Omental fat pad (tissue), 3 donors: ENCODE measurements at regions not wholly inside any gene's neighbourhood (a gene's known extent, or its start where the extent isn't known, plus 50 kb on each side); places are given as distances from the start of the nearest gene placed in this dataset.

Source experiments
- ATAC-seq: fragments of 150-250 bp; one replicate; pipeline ENCODE4 v1.9.1; 2016; ENCODE audit warnings: mild to moderate bottlenecking, moderate library complexity; ENCODE audit not compliant: low FRiP score
- DNase-seq: peaks from one replicate; pipeline ENCODE4 v3.0.0-alpha.2; 2019; ENCODE audit warnings: low spot score
- CTCF ChIP-seq, 3 donors: fragments of 450-650 bp; IDR thresholded peaks; one replicate each; pipeline ENCODE4 v1.5.1; 2016 to 2017; ENCODE audit warnings: antibody characterized with exemption in 3 of 3, mild to moderate bottlenecking in 3 of 3, moderate library complexity in 2 of 3

DNA sequence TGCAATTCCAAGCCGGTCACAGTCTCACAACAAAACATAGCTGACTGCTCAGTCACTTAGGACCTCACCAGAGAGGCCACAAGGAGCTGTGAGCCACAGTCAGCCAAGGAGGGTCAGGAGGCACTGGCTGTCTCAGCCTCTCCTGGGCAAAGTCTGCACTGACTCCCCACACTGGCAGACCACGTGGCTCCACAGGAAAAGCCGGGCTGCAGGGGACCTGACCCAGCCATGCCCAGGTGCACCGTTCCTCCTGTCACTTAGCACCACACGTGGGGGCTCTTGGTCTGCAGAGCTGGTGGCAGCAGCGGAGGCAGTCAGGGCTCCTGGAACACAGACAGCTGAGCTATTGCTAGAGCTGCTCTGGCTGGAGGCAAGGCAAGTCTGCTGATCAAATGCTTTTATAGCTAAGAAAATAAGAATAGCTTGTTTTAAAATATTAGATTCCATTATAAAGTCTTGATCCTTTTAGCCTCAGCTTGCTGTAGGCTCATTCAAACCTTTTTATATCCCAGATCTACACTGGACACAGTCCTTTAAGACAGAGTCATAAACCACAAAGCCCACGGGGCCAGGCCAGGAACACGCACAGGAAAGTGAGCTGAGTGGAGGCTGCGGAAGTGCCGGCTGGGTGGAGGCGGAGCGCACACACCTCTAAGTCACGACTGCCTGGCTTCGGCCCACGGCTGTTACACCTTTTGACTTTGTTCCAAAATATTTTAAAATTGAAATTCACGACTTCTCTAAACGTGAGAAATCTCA lies 744.1 kb downstream of the UQCRFS1 start:
- ATAC-seq (no peak), DNase-seq (no peak)
- no peak for TF ChIP-seq CTCF (IDR thresholded peaks at IDR 0.05)

- TF ChIP-seq CTCF (IDR thresholded peaks at IDR 0.05), result no peak
- DNase-seq (peak; percentile 69), ATAC-seq (no peak)
These were observed 746.6 kb downstream of the UQCRFS1 start for GRCh38 chr19:28466107-28467045.

GRCh38 chr19:28465371-28466086 lies 747.4 kb downstream of the UQCRFS1 start:
- ATAC-seq, result no peak
- no peak for DNase-seq
- TF ChIP-seq CTCF (IDR thresholded peaks at IDR 0.05), result no peak

DNA sequence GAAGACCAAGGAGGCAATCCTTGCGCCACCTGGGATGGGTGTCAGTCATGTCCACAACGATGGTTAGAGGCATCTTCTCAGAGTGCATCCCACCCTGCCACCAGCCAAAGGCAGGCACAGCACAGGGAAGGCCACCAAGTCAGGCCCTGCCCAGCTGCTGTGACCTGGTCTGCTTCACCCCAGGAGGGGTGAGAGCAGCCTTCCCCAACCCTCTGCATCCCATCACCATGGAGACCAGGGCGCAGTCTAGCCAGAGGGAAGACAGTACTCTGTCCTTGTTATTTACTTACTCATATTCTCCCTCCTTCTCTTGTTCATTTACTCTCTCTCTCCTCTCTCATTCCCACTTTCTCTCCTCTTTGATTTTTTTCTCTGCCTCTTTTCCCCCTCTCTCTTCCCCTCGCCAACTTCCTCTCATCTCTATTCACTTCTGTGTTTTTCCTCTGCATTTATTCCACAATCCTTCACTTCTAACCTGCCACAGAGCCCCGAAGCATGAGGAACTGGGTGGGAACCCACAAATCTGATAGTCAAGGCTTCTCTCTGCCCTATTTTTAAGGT lies 749.4 kb downstream of the UQCRFS1 start:
- DNase-seq (no peak), ATAC-seq (no peak)
- no peak for TF ChIP-seq CTCF (IDR thresholded peaks at IDR 0.05)

GRCh38 chr19:28457620-28458019 lies 755.3 kb downstream of the UQCRFS1 start:
- no peak for TF ChIP-seq CTCF (IDR thresholded peaks at IDR 0.05)
- DNase-seq (no peak), ATAC-seq (no peak)

GRCh38 chr19:28456708-28457320 lies 756.1 kb downstream of the UQCRFS1 start:
- TF ChIP-seq CTCF (IDR thresholded peaks at IDR 0.05), result no peak
- no peak for ATAC-seq
- DNase-seq, result no peak
